ENCODE measurements at regions not wholly inside any gene's neighbourhood (a gene's known extent, or its start where the extent isn't known, plus 50 kb on each side); places are given as distances from the start of the nearest gene placed in this dataset.

DNA sequence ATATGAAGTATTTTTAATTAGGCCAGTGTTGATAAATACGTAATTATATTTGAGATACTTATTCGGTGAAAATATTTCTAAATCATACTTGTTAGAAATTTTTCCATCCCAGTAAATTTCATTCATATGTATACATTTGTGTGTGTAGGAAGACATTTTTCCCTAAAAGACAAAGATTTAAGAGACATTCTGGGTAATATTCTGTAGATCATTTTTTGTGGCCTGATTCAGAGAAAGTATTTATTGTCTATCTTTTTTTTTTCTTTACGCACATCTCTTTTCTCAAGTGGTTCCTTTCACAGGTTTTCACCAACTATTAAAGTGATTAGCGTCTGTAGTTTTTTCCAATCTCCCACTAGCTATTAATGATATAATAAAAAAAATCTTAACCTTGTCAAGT, 224.1 kb downstream of the MEF2C start (continued):
- TF ChIP-seq ELF1 (IDR thresholded peaks at IDR 0.05; ENCODE audit: borderline replicate concordance, low read depth), result no peak
- TF ChIP-seq TCF7L2 (IDR thresholded peaks at IDR 0.05; ENCODE audit: borderline replicate concordance, extremely low read depth, insufficient read depth, insufficient read length), result no peak
- TF ChIP-seq, protein P1, sequence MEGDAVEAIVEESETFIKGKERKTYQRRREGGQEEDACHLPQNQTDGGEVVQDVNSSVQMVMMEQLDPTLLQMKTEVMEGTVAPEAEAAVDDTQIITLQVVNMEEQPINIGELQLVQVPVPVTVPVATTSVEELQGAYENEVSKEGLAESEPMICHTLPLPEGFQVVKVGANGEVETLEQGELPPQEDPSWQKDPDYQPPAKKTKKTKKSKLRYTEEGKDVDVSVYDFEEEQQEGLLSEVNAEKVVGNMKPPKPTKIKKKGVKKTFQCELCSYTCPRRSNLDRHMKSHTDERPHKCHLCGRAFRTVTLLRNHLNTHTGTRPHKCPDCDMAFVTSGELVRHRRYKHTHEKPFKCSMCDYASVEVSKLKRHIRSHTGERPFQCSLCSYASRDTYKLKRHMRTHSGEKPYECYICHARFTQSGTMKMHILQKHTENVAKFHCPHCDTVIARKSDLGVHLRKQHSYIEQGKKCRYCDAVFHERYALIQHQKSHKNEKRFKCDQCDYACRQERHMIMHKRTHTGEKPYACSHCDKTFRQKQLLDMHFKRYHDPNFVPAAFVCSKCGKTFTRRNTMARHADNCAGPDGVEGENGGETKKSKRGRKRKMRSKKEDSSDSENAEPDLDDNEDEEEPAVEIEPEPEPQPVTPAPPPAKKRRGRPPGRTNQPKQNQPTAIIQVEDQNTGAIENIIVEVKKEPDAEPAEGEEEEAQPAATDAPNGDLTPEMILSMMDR (IDR thresholded peaks at IDR 0.05 in 2 of 3, conservative IDR thresholded peaks at IDR 0.05 in 1 of 3; ENCODE audit: borderline replicate concordance in 1 of 3, insufficient read depth in 1 of 3, low read depth in 2 of 3, low read length in 2 of 3), result no peak

GRCh38 chr5:88657906-88658775, 224.8 kb downstream of the MEF2C start:
- no peaks in the 10 kb centered on the region for H3K79me2 ChIP-seq (ENCODE audit: insufficient read depth, low read length)
- no peak overlapping the region for H3K27ac ChIP-seq (ENCODE audit: low read depth, low read length)
- intact Hi-C loops (cut with micrococcal nuclease), result no loop called here
- DNase-seq (ENCODE audit: low read depth, low spot score), result no peak
- H4K20me1 ChIP-seq (ENCODE audit: insufficient read depth), result no peaks in the 10 kb centered on the region
- H3K9me2 ChIP-seq (ENCODE audit: insufficient read depth), result no peaks in the 10 kb centered on the region
- no peaks in the 10 kb centered on the region for H3K36me3 ChIP-seq (ENCODE audit: control insufficient read depth in 1 of 2, insufficient read depth in 2 of 2, low read length in 2 of 2)
- H3K9ac ChIP-seq (ENCODE audit: low read length), result no peak overlapping the region
- H3K9me3 ChIP-seq (ENCODE audit: control insufficient read depth in 1 of 2, insufficient read depth in 1 of 2, low read depth in 1 of 2, low read length in 2 of 2), result no peaks in the 10 kb centered on the region
- no peak overlapping the region for H3K4me2 ChIP-seq (ENCODE audit: low read length)
- ATAC-seq, result no peak
- TF ChIP-seq EGR1 (IDR thresholded peaks at IDR 0.05; ENCODE audit: low read depth) (no peak), TCF7L2 (IDR thresholded peaks at IDR 0.05; ENCODE audit: borderline replicate concordance, extremely low read depth, insufficient read depth, insufficient read length) (no peak), CEBPB (IDR thresholded peaks at IDR 0.05; ENCODE audit: low read depth) (no peak), ATF3 (IDR thresholded peaks at IDR 0.05) (no peak), SP1 (IDR thresholded peaks at IDR 0.05; ENCODE audit: low read depth) (no peak), YY1 (IDR thresholded peaks at IDR 0.05; ENCODE audit: extremely low read depth, insufficient replicate concordance, low read depth, low read length) (no peak), SIN3A (IDR thresholded peaks at IDR 0.05; ENCODE audit: low read depth) (no peak), ELF1 (IDR thresholded peaks at IDR 0.05; ENCODE audit: borderline replicate concordance, low read depth) (no peak), FOSL1 (IDR thresholded peaks at IDR 0.05; ENCODE audit: low read depth) (no peak)
- TF ChIP-seq, protein P2, sequence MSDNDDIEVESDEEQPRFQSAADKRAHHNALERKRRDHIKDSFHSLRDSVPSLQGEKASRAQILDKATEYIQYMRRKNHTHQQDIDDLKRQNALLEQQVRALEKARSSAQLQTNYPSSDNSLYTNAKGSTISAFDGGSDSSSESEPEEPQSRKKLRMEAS (IDR thresholded peaks at IDR 0.05), result no peak
- H3K4me3 ChIP-seq (replicated peaks in 1 of 2; ENCODE audit: low read depth in 1 of 2, low read length in 2 of 2), result no peak overlapping the region
- no TSS peak for BruUV-seq (replicated peaks)
- peak overlapping the region; percentile 20 for H2AFZ ChIP-seq (ENCODE audit: low read depth, low read length, poor library complexity, severe bottlenecking)
- ChIA-PET POLR2A (no interaction called here), CTCF (no interaction called here), RAD21 (ENCODE audit: low non-redundant PET in 1 of 2, low total read pairs in 2 of 2, uncharacterized antibody in 2 of 2, unreplicated experiment in 2 of 2) (no interaction called here)
- no peaks in the 10 kb centered on the region for H3K27me3 ChIP-seq (ENCODE audit: insufficient read depth, low read length)
- peaks cover 0 to 12% of the 10 kb centered on the region in 2 experiments; a peak in 2 of 4 replicates for H3K4me1 ChIP-seq (ENCODE audit: control insufficient read depth in 1 of 2, insufficient read depth in 2 of 2, low read length in 2 of 2)
